Pons (tissue), 1 donor: ENCODE measurements at regions not wholly inside any gene's neighbourhood (a gene's known extent, or its start where the extent isn't known, plus 50 kb on each side); places are given as distances from the start of the nearest gene placed in this dataset.
"Not testable (repeated sequence)": the region's sequence is repeated elsewhere in the genome, so short reads cannot be mapped to it uniquely, and the experiment has no call there.

Source experiments
- DNase-seq: peaks from one replicate; pipeline ENCODE4 v3.0.0-alpha.2; 2016; ENCODE audit warnings: low spot score

- no peak for DNase-seq
Measured at GRCh38 chr7:106583706-106584690, 77.0 kb downstream of the CCDC71L start.

GRCh38 chr7:106583100-106583499 is 77.9 kb downstream of the CCDC71L start:
- no peak for DNase-seq

GRCh38 chr7:106582365-106582764 is 78.6 kb downstream of the CCDC71L start:
- no peak for DNase-seq

GRCh38 chr7:106579086-106579485 is 81.9 kb downstream of the CCDC71L start:
- not testable (repeated sequence) for DNase-seq

GRCh38 chr7:106575138-106575823 is 85.7 kb downstream of the CCDC71L start:
- DNase-seq, result no peak

GRCh38 chr7:106573738-106574137 is 87.2 kb downstream of the CCDC71L start:
- no peak for DNase-seq

- no peak for DNase-seq
Measured at GRCh38 chr7:106573125-106573663, 87.8 kb downstream of the CCDC71L start.

GRCh38 chr7:106572394-106573124 is 88.4 kb downstream of the CCDC71L start:
- DNase-seq, result no peak

GRCh38 chr7:106571563-106571962 is 89.4 kb downstream of the CCDC71L start:
- no peak for DNase-seq

GRCh38 chr7:106570948-106571418 is 90.0 kb downstream of the CCDC71L start:
- DNase-seq, result no peak

- DNase-seq, result no peak
Measured at GRCh38 chr7:106570146-106570545, 90.8 kb downstream of the CCDC71L start.

GRCh38 chr7:106569500-106569929 is 91.4 kb downstream of the CCDC71L start:
- DNase-seq, result no peak

GRCh38 chr7:106568680-106569499 is 92.1 kb downstream of the CCDC71L start:
- no peak for DNase-seq

- no peak for DNase-seq
Measured at GRCh38 chr7:106568002-106568679, 92.8 kb downstream of the CCDC71L start.

- not testable (repeated sequence) for DNase-seq
Measured at GRCh38 chr7:106567204-106568001, 93.6 kb downstream of the CCDC71L start.

GRCh38 chr7:106566672-106567071 is 94.3 kb downstream of the CCDC71L start:
- no peak for DNase-seq

GRCh38 chr7:106566196-106566595 is 94.8 kb downstream of the CCDC71L start:
- no peak for DNase-seq

- DNase-seq, result no peak
Measured at GRCh38 chr7:106565428-106565827, 95.5 kb downstream of the CCDC71L start.

- no peak for DNase-seq
Measured at GRCh38 chr7:106563466-106564150, 97.3 kb downstream of the CCDC71L start.
